Uterus (tissue), 3 donors: ENCODE measurements at regions not wholly inside any gene's neighbourhood (a gene's known extent, or its start where the extent isn't known, plus 50 kb on each side); places are given as distances from the start of the nearest gene placed in this dataset.

Experiments
- DNase-seq, 2 donors: peaks; one replicate each; pipeline ENCODE4 v3.0.0-alpha.2; 2019 to 2020
- H3K27ac ChIP-seq, 2 donors: fragments of 200-600 bp; sonication (generic); 1 replicate in 1 of 2; 2 replicates in 1 of 2; pipeline ENCODE4 v1.5.1; 2016 to 2018
- H3K27me3 ChIP-seq, 2 donors: fragments of 200-600 bp; sonication (generic); one replicate each; pipeline ENCODE4 v1.5.1; 2018 to 2019; ENCODE audit warnings: control low read depth in 1 of 2
- H3K36me3 ChIP-seq, 2 donors: fragments of 200-600 bp; sonication (generic); one replicate each; pipeline ENCODE4 v1.5.1; 2019; ENCODE audit warnings: control low read depth in 1 of 2
- H3K4me1 ChIP-seq, 2 donors: fragments of 200-600 bp; sonication (generic); one replicate each; pipeline ENCODE4 v1.5.1; 2018 to 2019; ENCODE audit warnings: control low read depth in 1 of 2
- H3K4me3 ChIP-seq, 2 donors: fragments of 200-600 bp; sonication (generic); 1 replicate in 1 of 2; 2 replicates in 1 of 2; pipeline ENCODE4 v1.5.1; 2018 to 2019; ENCODE audit warnings: mild to moderate bottlenecking in 1 of 2
- H3K9me3 ChIP-seq, 2 donors: fragments of 200-600 bp; sonication (generic); one replicate each; pipeline ENCODE4 v1.5.1; 2019; ENCODE audit warnings: control low read depth in 1 of 2
- POLR2A ChIP-seq, 2 donors: fragments of 450-650 bp; IDR thresholded peaks; one replicate each; pipeline ENCODE4 v1.6.1; 2016; ENCODE audit warnings: antibody characterized with exemption in 2 of 2, mild to moderate bottlenecking in 1 of 2, moderate library complexity in 1 of 2
- intact Hi-C: fragments of 100-400 bp; cut with DNase I; formaldehyde crosslinking; loops from one replicate; pipeline ENCODE4 v1.15.1; 2023; ENCODE audit warnings: low total_unique reads
- TF ChIP-seq, protein P1 (sequence below), 4 experiments: fragments of 200-600 bp in 2 of 4; fragments of 450-650 bp in 2 of 4; sonication (generic) in 2 of 4; IDR thresholded peaks; one replicate each; pipeline ENCODE4 v1.5.1; 2016 to 2019; ENCODE audit warnings: antibody characterized with exemption in 4 of 4, mild to moderate bottlenecking in 2 of 4, moderate library complexity in 1 of 4
- donor health status: DM: yes; HTN: yes; CAD: no.

GRCh38 chr4:27888505-27888904 lies 1027.9 kb downstream of the STIM2 start:
- Histone ChIP-seq H3K4me3 (no peak overlapping the region), H3K9me3 (no peaks in the 10 kb centered on the region), H3K36me3 (no peaks in the 10 kb centered on the region), H3K27ac (no peak overlapping the region), H3K27me3 (no peaks in the 10 kb centered on the region), H3K4me1 (no peaks in the 10 kb centered on the region)
- intact Hi-C loops: no loop called here
- DNase-seq: no peak
- TF ChIP-seq, protein P1, sequence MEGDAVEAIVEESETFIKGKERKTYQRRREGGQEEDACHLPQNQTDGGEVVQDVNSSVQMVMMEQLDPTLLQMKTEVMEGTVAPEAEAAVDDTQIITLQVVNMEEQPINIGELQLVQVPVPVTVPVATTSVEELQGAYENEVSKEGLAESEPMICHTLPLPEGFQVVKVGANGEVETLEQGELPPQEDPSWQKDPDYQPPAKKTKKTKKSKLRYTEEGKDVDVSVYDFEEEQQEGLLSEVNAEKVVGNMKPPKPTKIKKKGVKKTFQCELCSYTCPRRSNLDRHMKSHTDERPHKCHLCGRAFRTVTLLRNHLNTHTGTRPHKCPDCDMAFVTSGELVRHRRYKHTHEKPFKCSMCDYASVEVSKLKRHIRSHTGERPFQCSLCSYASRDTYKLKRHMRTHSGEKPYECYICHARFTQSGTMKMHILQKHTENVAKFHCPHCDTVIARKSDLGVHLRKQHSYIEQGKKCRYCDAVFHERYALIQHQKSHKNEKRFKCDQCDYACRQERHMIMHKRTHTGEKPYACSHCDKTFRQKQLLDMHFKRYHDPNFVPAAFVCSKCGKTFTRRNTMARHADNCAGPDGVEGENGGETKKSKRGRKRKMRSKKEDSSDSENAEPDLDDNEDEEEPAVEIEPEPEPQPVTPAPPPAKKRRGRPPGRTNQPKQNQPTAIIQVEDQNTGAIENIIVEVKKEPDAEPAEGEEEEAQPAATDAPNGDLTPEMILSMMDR (IDR thresholded peaks at IDR 0.05): no peak
- no peak for TF ChIP-seq POLR2A (IDR thresholded peaks at IDR 0.05)

DNA sequence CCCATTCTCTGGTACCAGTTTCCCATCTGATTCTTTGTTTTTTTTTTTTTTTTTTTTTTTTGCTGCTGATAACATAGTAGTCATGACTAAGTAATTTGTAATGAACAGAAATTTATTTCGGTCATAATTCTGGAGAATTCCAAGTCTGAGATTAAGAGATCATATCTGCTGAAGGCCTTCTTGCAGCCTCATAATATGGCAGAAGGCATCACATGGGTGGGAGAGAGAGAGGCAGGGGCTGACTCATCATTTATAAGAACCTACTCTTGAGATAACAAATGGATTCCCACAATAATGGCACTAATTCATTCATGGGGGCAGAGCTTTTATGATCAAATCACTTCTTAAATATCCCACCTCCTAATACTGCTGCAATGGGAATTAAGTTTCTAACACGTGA lies 1034.3 kb downstream of the STIM2 start:
- TF ChIP-seq, protein P1 (IDR thresholded peaks at IDR 0.05): no peak
- no peak for TF ChIP-seq POLR2A (IDR thresholded peaks at IDR 0.05)
- no peak for DNase-seq
- intact Hi-C loops: no loop called here
- H3K27ac ChIP-seq: no peak overlapping the region
- H3K27me3 ChIP-seq: no peaks in the 10 kb centered on the region
- H3K36me3 ChIP-seq: no peaks in the 10 kb centered on the region
- no peak overlapping the region for H3K4me3 ChIP-seq
- H3K4me1 ChIP-seq: no peaks in the 10 kb centered on the region
- no peaks in the 10 kb centered on the region for H3K9me3 ChIP-seq

DNA sequence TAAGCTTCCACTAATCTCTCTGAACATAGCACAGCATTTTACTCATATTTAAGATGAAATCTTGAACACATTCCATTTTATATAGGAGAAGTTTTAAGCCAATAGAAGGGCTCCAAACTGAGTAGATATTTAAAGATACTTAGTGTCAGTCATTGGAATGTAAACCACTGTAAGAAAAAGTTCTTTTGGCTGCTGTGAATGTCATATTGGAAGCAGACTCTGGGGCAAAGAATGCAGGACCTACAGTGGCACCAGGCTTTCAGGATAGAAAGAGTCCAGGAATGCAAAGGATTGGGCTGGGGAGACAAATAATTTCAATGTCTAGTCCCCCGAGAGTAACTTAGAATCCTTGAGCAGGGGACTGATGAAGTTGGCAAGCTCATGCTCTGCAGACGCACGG lies 1047.7 kb downstream of the STIM2 start:
- H3K4me1 ChIP-seq: no peaks in the 10 kb centered on the region
- no peaks in the 10 kb centered on the region for H3K9me3 ChIP-seq
- H3K36me3 ChIP-seq: no peaks in the 10 kb centered on the region
- TF ChIP-seq POLR2A (IDR thresholded peaks at IDR 0.05): no peak
- TF ChIP-seq, protein P1 (IDR thresholded peaks at IDR 0.05): no peak
- H3K4me3 ChIP-seq: no peak overlapping the region
- H3K27me3 ChIP-seq: no peaks in the 10 kb centered on the region
- no peak overlapping the region for H3K27ac ChIP-seq
- intact Hi-C loops: no loop called here
- no peak for DNase-seq

- Histone ChIP-seq H3K4me1 (no peaks in the 10 kb centered on the region), H3K27me3 (no peaks in the 10 kb centered on the region), H3K36me3 (no peaks in the 10 kb centered on the region), H3K4me3 (no peak overlapping the region), H3K9me3 (no peaks in the 10 kb centered on the region), H3K27ac (no peak overlapping the region)
- DNase-seq: no peak
- TF ChIP-seq POLR2A (IDR thresholded peaks at IDR 0.05): no peak
- TF ChIP-seq, protein P1 (IDR thresholded peaks at IDR 0.05): no peak
- intact Hi-C loops: no loop called here
These were observed 1049.6 kb downstream of the STIM2 start for GRCh38 chr4:27910227-27910626.

- no peak for DNase-seq
- H3K4me1 ChIP-seq: no peaks in the 10 kb centered on the region
- no peak overlapping the region for H3K27ac ChIP-seq
- H3K27me3 ChIP-seq: no peaks in the 10 kb centered on the region
- TF ChIP-seq, protein P1 (IDR thresholded peaks at IDR 0.05): no peak
- TF ChIP-seq POLR2A (IDR thresholded peaks at IDR 0.05): no peak
- no peaks in the 10 kb centered on the region for H3K9me3 ChIP-seq
- no peaks in the 10 kb centered on the region for H3K36me3 ChIP-seq
- intact Hi-C loops: no loop called here
- no peak overlapping the region for H3K4me3 ChIP-seq
These were observed 1050.4 kb downstream of the STIM2 start for GRCh38 chr4:27911047-27911446.
